T-helper 1 cell treated with Interleukin-12 subunit alpha and Interleukin-12 subunit beta and Interleukin-4 antibody, amounts not matched to agents 30 ng/mL and 1 ng/mL, for 36 hours (primary cell): ENCODE measurements at regions not wholly inside any gene's neighbourhood (a gene's known extent, or its start where the extent isn't known, plus 50 kb on each side); places are given as distances from the start of the nearest gene placed in this dataset.

ENCODE experiments used
- intact Hi-C: fragments of 100-400 bp; cut with micrococcal nuclease; formaldehyde crosslinking; loops from one replicate; pipeline ENCODE4 v1.15.1; 2024

DNA sequence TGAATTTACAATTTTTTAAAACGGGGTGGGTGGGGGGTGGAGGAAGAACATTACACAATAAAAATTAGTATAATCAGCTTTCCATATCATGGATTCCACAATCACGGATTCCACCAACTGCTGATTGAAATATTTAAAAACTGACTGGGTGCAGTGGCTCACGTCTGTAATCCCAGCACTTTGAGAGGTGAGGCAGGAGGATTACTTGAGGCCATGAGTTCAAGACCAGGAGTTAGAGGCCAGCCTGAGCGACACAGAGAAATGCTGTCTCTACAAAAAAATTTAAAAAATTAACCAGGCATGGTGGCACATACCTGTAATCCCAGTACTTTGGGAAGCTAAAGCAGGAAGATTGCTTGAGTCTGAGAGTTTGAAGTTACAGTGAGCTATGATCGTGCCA lies 254.7 kb downstream of the ATG4C start:
- intact Hi-C loops = no loop called here

DNA sequence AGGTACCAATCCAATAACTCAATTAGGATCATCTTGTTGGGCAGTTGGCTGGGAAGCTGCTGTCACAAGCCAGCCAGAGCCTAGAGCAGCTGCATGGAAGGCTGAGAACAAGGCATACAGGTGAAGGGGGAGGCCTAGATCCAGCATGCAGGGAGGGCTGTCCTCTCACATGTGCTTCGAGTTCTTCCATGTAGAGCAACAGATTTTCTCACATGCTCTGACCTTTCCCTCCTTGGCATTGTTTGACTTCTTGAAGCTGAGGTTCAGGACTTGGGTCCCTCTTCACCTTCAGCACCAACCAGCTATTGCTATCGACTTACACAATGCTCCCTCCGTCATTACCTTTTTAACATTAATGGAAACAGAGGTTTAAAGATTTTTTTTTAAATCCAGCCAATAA lies 257.7 kb downstream of the ATG4C start:
- intact Hi-C loops = no loop called here

DNA sequence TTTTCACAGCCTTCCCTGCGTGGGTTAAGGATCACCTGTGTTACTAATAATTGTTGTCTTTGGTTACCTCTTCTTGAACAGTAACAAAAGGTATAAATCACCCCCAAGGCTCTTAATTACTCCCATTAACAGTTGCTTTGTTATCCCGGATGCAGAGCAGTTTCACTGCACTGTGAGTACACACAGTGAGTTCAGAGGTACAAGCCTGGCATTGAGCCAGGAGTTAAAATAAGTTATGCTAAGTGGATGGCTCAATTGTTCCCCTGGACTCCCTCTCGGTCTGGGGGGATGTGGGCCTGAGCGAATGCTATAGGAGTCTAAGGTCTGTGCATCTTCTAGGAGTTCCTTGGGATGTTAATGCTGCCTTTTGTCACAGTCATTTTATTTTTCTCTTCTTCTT lies 258.3 kb downstream of the ATG4C start:
- intact Hi-C loops = no loop called here

DNA sequence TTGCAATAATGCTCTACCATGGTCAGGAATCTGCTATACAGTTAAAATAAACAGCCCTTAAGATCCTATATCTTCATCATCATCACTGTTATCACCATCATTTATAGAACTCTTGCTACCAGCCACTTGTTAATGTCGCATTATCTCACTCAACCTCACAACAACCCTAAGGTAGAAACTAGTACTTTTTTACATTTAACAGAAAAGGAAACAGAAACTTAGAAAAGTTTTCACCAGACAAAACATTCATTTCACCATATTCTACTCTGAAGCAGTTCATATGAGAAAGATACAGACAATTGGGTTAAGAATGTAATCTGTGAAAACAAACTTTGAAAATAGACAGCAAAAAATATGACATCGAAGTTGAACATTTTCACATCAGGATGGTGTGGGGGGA lies 262.6 kb downstream of the ATG4C start:
- intact Hi-C loops = no loop called here

DNA sequence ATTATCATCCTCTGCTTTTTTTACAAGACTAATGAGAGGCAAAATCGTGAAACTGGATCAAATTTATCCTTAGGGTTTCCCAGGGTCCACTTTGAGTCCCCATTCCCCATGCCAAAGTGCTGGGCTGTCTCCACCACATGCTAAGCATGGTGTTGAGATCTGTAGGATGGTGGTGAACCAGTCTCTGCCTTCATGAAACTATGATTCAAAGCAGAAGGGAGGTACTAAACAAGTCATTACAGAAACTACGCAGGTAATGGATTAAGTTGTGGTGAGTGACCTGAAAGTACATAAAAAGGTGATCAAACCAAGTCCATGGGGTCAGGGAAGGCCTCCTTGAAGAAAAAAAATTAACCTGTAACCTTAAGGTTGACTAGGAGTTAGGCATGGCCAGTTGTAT lies 265.2 kb downstream of the ATG4C start:
- intact Hi-C loops = no loop called here

DNA sequence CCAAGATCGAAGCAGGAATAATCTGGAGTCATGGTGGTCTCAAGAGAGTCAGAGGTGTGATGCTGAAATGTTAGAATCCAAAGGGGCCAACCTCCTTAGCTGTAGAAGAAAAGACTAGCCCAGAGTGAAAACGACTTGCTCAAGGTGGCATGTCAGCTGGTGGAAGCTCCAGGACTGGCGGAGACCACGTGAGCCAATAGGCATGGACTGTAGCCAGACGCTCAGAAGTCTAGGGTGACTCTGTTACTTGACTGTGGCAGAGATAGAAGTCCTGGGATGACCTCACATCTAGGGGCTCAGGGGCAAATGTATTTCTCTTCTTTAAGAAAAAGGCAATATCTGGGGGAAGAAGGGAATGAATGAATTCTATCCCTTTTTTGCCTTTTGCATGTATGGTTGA lies 267.4 kb downstream of the ATG4C start:
- intact Hi-C loops = no loop called here

DNA sequence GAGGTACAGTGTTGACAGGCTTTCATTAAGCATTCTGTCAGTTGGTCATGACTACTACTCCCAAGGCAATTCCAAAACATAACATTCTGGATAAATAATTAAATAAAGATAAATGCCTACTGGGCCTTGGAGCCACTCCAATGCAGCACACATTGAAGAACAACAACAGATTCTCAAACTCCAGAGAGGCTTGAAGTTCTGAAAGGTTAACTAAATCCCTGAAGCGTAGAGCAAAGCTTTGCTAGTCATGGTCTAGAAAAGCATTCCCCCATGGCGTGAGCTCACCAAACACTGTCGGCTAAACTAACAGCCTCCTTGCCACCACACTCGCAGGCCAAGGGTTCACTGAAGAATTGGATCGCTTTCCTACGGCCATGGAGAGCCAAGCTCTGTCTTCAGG lies 268.0 kb downstream of the ATG4C start:
- intact Hi-C loops = no loop called here

DNA sequence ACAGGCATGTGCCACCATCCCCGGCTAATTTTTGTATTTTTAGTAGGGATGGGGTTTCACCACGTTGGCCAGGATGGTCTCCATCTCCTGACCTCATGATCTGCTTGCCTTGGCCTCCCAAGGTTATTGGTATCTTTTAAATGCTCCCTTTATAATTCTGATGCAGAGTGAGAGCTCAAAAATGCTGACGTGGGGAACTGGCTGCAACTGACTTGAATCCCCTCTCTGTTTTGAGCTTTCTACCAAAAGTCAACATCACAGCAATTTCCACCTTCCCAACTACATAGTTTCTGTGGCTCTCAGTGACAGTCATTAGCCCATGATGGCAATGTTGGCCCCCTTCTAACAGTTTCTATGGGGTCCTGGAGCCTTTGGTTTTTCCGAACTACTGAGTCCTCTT lies 268.2 kb upstream of the FOXD3 start:
- intact Hi-C loops = no loop called here

DNA sequence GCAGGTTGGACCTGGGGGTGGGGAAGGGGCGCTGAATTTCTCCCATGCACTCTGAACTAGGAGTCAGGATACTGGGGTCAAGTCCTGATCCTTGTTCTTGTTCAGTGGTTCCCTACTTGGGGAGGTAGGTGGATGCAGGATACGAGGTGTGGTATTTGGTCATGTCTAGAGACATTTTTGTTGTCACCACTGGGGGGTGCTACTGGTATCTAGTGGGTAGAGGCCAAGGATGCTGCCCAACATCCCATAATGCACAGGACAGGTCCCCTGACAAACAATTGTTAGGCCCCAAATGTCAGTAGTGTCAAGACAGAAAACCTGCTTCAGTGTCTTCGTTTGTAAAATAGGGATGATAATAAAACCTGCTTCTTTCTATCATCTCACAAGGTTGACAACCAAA lies 259.0 kb upstream of the FOXD3 start:
- intact Hi-C loops = no loop called here

DNA sequence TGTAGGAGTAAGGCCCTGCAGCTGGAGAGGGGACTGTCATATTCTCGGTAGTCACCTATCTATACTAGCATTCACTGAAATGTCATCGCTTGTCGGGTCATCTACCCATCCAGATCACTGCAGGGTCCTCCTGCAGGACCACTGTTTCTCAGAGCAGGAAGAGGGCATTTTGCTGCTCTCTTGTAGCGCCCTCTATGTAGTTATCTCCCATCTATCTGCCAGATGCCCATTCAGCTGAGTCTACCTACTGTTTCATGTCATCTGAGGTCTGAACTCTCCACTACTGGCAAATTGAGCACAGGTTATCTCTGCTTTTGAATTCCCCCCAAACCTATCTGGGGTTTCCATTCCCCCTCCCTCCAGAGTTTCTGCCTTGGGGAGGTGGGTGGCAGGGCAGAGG lies 258.2 kb upstream of the FOXD3 start:
- intact Hi-C loops = no loop called here

DNA sequence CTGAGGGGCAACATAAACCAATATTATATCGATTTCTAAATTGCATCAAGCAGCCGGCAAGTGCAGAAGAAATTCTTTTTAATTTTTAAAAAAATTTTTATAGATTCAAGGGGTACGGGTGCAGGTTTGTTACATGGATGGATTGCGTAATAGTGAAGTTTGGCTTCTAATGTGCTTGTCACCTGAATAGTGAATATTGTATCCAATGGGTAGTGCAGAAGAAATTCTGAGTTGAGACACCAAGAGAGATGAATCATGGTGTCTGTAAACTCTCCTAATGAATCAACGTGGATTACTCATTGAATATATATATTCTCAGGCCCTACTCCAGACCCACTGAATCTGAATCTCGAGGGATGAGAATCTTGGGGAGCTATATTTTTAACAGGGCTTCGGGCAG lies 253.7 kb upstream of the FOXD3 start:
- intact Hi-C loops = no loop called here

DNA sequence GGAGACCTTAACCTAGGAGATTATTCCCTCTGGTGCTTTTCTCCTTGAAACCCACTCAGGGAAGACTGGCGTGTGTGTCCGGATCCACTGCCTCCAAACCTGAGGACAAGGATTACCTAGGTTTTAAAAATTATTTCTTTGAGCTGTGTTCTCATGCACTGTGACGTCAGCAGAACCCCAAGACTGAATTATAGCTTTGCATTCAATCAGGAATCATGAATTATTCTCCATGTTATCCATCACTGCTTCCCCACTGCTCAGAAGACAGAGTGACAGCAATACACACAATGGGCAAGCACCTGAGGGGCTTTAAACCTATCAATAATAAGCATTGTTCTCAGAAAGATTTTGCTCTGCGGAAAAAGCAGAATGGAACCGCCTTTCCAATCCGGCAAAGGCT lies 253.2 kb upstream of the FOXD3 start:
- intact Hi-C loops = no loop called here

DNA sequence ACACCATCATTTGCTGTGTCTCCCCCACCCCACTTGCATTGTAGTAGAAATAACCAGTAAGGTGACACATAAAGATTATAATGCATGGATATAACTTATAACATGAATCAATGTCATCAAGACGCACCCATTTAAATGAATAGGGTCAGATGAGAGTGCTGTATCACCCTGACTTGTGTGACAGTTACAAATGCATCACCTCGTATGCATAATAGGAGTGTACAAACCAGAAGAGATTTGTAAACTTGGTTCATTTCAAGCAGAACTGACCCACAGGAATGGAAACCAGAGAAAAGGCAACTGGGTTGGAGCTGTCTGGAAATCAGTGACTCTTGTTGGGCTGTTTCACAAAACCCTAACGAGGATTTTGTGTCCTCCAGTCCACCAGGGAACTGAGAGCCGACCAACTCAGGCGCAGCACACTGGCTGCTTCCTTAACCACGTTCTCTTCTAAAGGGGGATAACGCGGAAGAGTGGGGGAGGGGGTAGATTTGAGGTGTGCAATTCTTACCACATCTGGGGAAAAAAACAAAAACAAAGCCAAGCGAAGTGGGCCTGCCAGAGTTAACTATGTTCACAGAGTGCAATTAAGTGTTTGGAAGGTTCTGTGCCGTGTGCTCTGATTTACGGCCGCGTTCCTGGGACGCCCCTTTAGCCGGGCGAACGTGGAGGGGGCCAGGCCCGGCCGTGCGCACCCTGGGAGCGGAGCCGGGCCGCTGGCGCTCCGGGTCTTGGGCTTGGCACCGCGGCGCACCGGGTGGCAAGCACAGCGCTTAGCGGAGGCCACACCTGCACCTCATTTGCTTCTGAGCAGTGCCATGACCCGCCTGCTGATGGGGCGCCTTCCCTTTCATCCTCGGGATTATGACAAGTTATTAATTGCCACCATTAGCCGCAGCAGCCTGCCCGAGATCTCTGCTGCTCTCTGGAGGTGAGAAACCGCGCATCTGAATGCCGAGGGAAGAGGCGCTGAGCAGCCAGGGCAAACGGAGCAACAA lies 248.8 kb upstream of the FOXD3 start:
- intact Hi-C loops = no loop called here

DNA sequence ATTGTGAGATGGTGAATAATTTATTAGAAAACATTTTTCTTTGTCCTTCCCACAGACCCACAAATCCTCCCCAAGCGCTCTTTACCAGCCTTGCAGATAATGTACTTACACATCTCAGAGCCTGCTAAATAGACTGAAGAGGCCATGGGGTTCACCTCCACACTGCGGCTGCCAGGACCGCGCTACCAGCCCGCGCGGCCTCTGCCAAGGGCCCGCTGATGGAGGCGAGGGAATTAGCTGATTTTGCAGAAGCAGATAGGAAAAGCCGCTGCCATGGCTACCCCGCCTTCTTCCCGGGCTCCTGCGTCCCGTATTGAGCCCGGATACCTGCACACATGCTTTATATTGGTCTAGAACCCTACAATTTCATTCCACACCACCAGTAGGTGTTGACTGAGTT lies 248.0 kb upstream of the FOXD3 start:
- intact Hi-C loops = no loop called here

DNA sequence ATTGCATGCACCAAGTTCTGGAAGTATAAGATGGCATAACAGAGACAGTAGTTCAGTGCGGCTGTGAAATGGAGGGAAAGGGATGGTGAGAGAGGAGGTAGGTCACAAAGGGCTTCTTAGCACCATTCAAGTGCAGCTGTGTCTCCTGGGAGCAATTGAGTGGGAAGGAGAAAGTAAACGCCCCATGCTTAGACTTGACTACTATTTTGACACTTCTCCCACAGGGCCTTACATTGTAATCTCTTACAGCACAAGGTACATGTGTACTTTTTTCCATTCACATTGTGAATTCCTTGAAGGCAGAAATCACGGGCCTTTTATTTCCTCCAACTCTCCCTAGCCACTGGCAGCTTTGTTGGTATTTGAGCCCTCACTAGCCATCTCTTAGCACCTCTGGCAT lies 239.6 kb upstream of the FOXD3 start:
- intact Hi-C loops = no loop called here

DNA sequence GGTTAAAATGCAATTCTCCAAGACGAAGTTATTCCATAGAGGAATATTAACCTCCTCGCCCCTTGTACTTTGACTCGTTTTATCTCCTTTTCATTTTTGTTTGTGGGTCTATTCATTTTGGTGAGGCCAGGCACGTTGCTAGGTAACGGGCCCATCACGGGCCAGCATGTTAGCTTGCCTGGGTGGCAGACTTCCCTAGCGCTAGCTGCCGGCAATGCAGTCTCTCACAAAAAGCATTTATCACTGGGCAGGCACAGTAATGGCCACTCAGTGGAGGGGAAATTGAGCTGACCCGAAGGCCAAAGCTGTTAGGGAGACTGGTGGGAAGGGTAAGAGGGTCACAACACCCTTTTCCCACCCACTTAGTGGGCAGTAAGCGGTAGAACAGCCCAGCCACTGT lies 234.4 kb upstream of the FOXD3 start:
- intact Hi-C loops = no loop called here

DNA sequence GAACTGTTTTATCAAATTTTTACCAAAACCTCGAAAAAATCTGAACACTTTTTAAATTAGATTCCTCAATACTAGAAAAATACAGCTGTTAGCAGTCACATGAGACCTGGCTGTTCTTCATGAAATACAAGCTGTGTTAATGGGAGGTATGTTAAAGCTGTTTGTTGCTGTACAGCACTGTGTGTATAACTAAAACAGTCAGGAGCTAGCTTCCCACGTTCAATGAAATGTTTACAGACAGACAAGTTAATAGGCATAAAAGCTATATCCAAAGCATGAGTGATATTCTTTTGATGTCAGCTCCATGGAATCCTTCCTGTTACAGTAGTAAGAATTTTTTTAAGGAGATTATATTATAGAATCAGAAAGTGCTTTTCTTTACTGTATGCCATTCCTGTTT lies 223.2 kb upstream of the FOXD3 start:
- intact Hi-C loops = no loop called here

DNA sequence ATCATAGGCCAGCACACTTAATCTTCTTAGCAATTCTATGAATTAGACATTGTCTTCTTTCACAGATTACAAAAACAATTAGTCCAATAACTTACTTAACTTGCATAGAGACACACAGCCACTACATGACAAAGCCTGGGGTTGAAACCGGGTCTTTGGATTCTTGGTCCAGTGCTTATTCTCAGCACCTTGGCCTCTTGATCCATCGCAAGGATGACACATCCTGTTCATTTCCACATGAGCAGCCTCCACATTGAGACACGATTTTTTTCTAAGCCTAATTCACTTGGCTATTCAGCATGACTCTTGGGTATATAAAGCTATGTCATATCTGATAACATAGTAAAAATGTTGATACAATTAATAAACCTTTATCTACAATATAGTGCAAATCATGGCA lies 221.0 kb upstream of the FOXD3 start:
- intact Hi-C loops = no loop called here

DNA sequence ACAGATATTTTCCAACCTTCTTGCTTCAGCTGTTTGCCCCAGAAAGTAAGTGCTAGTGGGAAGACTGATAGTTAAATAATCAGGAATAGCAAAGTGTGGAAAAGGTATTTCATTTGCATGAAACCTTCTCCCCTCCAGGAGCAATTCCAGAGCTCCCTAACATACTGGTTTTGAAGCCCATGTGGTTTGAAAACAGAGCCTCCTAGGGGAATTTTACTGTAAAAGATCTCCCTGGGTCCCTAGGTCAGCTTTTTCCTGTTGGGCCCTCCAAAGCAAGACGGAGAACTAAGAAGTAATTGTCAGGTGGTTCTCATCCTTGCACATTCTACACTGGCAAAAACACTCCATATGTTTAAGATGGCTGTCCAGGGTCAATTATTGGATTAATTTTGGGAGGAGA lies 218.7 kb upstream of the FOXD3 start:
- intact Hi-C loops = no loop called here

DNA sequence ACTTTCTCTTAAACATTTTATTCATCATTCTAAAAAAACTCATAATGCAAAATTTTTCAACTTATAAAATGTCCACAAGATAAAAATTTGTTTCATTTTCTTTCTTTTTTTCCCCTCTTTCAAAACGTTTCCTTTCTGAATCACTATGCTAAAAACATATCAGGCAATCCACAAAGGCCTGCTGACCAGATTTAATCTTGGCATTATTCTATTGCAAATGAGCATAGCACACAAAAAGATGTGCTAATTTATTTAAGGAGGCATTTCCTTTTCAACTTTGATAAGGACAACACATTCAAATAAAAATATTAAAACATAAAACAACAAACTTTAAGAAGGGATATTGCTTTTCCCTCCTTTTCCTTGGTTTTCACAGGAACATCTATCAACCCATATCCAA lies 215.3 kb upstream of the FOXD3 start:
- intact Hi-C loops = no loop called here

DNA sequence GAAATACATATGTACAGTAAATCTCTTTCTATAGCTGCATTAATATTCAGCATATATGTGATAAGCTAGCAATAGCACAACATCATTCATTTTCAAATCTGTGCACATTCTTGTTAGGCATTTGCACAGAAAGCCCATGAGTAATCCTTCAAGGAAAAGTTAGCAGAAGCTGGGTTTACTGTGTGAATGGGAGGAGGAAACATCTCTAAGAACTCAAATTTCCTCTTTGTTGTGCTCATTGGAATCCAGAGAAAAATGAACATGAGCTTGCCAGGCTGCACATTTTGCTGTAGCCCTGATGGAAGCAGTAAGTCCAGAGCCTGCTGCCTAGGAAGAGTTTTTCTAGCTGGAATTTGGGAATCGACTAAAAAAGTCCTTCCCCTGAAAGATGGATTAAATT lies 214.2 kb upstream of the FOXD3 start:
- intact Hi-C loops = no loop called here

DNA sequence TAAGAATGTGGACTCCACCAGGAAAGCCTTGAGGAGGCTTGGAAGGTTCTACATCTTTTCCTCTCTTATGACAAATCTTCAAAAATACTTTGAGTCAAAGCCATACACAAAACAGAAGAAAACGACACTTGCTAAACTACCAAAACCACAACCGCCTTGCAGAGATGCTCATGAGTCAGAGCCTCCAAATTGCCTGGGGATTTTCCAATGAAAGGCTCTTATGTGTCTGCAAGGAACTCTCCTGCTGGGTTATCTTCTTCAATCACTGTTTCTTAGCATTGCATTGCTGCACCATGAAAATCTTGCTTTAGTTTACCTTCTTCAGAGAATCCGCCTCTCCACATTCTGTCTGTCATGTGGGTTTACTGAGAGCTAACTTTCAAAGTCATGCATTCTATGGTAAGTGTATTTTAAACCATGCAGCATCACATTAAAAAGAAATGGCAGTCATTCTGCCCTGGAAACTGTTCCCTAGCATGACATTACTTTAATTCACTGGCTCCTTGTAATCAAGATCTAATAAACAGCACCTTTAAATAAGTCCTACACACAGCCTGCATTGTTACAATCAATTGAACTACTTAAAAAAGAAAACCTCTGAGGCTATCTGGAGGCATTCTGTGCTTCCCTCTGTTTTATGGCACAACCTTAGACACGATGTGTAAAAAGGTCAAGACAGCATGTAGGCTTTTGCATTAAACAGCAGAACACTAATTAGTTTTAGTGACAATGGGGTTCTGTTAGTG lies 210.0 kb upstream of the FOXD3 start:
- intact Hi-C loops = no loop called here

DNA sequence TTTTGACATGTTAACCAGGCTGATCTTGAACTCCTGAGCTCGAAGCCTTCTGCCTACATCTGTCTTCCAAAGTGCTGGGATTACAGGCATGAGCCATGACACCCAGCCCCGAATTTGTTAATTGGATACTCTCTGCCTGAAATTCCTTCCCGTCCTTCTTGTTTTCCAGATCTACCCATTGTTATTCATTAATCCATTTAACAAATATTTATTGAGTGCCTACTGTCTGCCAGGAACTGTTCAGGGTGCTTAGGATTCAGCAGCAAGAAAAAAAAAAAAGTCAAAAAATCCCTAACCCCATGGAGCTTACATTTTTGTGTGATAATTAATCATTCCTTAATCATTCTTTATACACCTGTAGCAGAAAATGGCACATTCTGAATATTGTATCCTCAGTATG lies 206.8 kb upstream of the FOXD3 start:
- intact Hi-C loops = no loop called here
